ENCODE measurements at regions not wholly inside any gene's neighbourhood (a gene's known extent, or its start where the extent isn't known, plus 50 kb on each side); places are given as distances from the start of the nearest gene placed in this dataset.
A peak's percentile ranks its signal among the peaks of the same experiment; 100 is the strongest.

GRCh38 chr2:7571701-7572100 lies 654.5 kb downstream of the RNF144A start:
- Mint-ChIP-seq H3K36me3 (peaks cover 14% of the 10 kb centered on the region), H3K27ac (peak overlapping the region; percentile 88), H3K9me3 (ENCODE audit: low read depth) (peaks cover 4% of the 10 kb centered on the region), H3K27me3 (no peaks in the 10 kb centered on the region), H3K4me1 (ENCODE audit: low read depth) (peaks cover 66% of the 10 kb centered on the region), H3K4me3 (no peak overlapping the region)

GRCh38 chr2:7572450-7572849 lies 655.2 kb downstream of the RNF144A start:
- Mint-ChIP-seq H3K36me3 (peaks cover 13% of the 10 kb centered on the region), H3K4me1 (ENCODE audit: low read depth) (peaks cover 59% of the 10 kb centered on the region), H3K9me3 (ENCODE audit: low read depth) (peaks cover 7% of the 10 kb centered on the region), H3K4me3 (peak overlapping the region; percentile 25), H3K27ac (peak overlapping the region; percentile 88), H3K27me3 (no peaks in the 10 kb centered on the region)

GRCh38 chr2:7573166-7573825 lies 656.1 kb downstream of the RNF144A start:
- Mint-ChIP-seq H3K9me3 (ENCODE audit: low read depth) (peaks cover 16% of the 10 kb centered on the region), H3K36me3 (peaks cover 22% of the 10 kb centered on the region), H3K27ac (no peak overlapping the region), H3K4me1 (ENCODE audit: low read depth) (peaks cover 50% of the 10 kb centered on the region), H3K27me3 (no peaks in the 10 kb centered on the region), H3K4me3 (no peak overlapping the region)

GRCh38 chr2:7574385-7574784 lies 657.2 kb downstream of the RNF144A start:
- Mint-ChIP-seq H3K4me1 (ENCODE audit: low read depth) (peaks cover 42% of the 10 kb centered on the region), H3K27me3 (no peaks in the 10 kb centered on the region), H3K4me3 (no peak overlapping the region), H3K9me3 (ENCODE audit: low read depth) (peaks cover 23% of the 10 kb centered on the region), H3K36me3 (peaks cover 25% of the 10 kb centered on the region), H3K27ac (no peak overlapping the region)

GRCh38 chr2:7577769-7578168 lies 660.6 kb downstream of the RNF144A start:
- H3K36me3 Mint-ChIP-seq: peaks cover 20% of the 10 kb centered on the region
- no peaks in the 10 kb centered on the region for H3K27me3 Mint-ChIP-seq
- H3K4me3 Mint-ChIP-seq: no peak overlapping the region
- H3K9me3 Mint-ChIP-seq (ENCODE audit: low read depth): peaks cover 21% of the 10 kb centered on the region
- H3K27ac Mint-ChIP-seq: no peak overlapping the region
- peaks cover 12% of the 10 kb centered on the region for H3K4me1 Mint-ChIP-seq (ENCODE audit: low read depth)

- Mint-ChIP-seq H3K9me3 (ENCODE audit: low read depth) (peaks cover 5% of the 10 kb centered on the region), H3K4me3 (no peak overlapping the region), H3K4me1 (ENCODE audit: low read depth) (peaks cover 11% of the 10 kb centered on the region), H3K27ac (no peak overlapping the region), H3K36me3 (peaks cover 8% of the 10 kb centered on the region), H3K27me3 (no peaks in the 10 kb centered on the region)
Observed at GRCh38 chr2:7584017-7584416, 666.8 kb downstream of the RNF144A start.

GRCh38 chr2:7586898-7587297 lies 669.7 kb downstream of the RNF144A start:
- no peaks in the 10 kb centered on the region for H3K27me3 Mint-ChIP-seq
- H3K36me3 Mint-ChIP-seq: peaks cover 3% of the 10 kb centered on the region

GRCh38 chr2:7588295-7588694 lies 671.1 kb downstream of the RNF144A start:
- Mint-ChIP-seq H3K9me3 (ENCODE audit: low read depth) (no peaks in the 10 kb centered on the region), H3K4me3 (no peak overlapping the region), H3K4me1 (ENCODE audit: low read depth) (peaks cover 23% of the 10 kb centered on the region), H3K36me3 (peaks cover 3% of the 10 kb centered on the region), H3K27ac (peak overlapping the region; percentile 62), H3K27me3 (no peaks in the 10 kb centered on the region)

More at GRCh38 chr2:7586898-7587297, 669.7 kb downstream of the RNF144A start:
- H3K4me3 Mint-ChIP-seq: no peak overlapping the region
- H3K4me1 Mint-ChIP-seq (ENCODE audit: low read depth): peaks cover 13% of the 10 kb centered on the region
- H3K9me3 Mint-ChIP-seq (ENCODE audit: low read depth): no peaks in the 10 kb centered on the region
- H3K27ac Mint-ChIP-seq: no peak overlapping the region

GRCh38 chr2:7592618-7593140 lies 675.5 kb downstream of the RNF144A start:
- H3K9me3 Mint-ChIP-seq (ENCODE audit: low read depth): no peaks in the 10 kb centered on the region
- H3K4me1 Mint-ChIP-seq (ENCODE audit: low read depth): peaks cover 20% of the 10 kb centered on the region
- H3K27ac Mint-ChIP-seq: no peak overlapping the region
- H3K36me3 Mint-ChIP-seq: no peaks in the 10 kb centered on the region
- H3K27me3 Mint-ChIP-seq: no peaks in the 10 kb centered on the region
- no peak overlapping the region for H3K4me3 Mint-ChIP-seq

- no peak overlapping the region for H3K27ac Mint-ChIP-seq
- no peaks in the 10 kb centered on the region for H3K9me3 Mint-ChIP-seq (ENCODE audit: low read depth)
Observed at GRCh38 chr2:7593360-7593759, 676.1 kb downstream of the RNF144A start.

GRCh38 chr2:7594211-7594610 lies 677.0 kb downstream of the RNF144A start:
- H3K36me3 Mint-ChIP-seq: no peaks in the 10 kb centered on the region
- H3K9me3 Mint-ChIP-seq (ENCODE audit: low read depth): no peaks in the 10 kb centered on the region
- H3K27me3 Mint-ChIP-seq: no peaks in the 10 kb centered on the region
- peaks cover 12% of the 10 kb centered on the region for H3K4me1 Mint-ChIP-seq (ENCODE audit: low read depth)
- H3K27ac Mint-ChIP-seq: no peak overlapping the region
- H3K4me3 Mint-ChIP-seq: no peak overlapping the region

More at GRCh38 chr2:7593360-7593759, 676.1 kb downstream of the RNF144A start:
- Mint-ChIP-seq H3K4me3 (no peak overlapping the region), H3K27me3 (no peaks in the 10 kb centered on the region), H3K36me3 (no peaks in the 10 kb centered on the region), H3K4me1 (ENCODE audit: low read depth) (peaks cover 16% of the 10 kb centered on the region)

- Mint-ChIP-seq H3K36me3 (no peaks in the 10 kb centered on the region), H3K9me3 (ENCODE audit: low read depth) (no peaks in the 10 kb centered on the region), H3K27ac (no peak overlapping the region), H3K4me3 (no peak overlapping the region), H3K4me1 (ENCODE audit: low read depth) (peaks cover 12% of the 10 kb centered on the region), H3K27me3 (no peaks in the 10 kb centered on the region)
Observed at GRCh38 chr2:7595206-7595605, 678.0 kb downstream of the RNF144A start.

GRCh38 chr2:7598402-7598801 lies 681.2 kb downstream of the RNF144A start:
- Mint-ChIP-seq H3K27ac (no peak overlapping the region), H3K4me3 (no peak overlapping the region), H3K4me1 (ENCODE audit: low read depth) (no peaks in the 10 kb centered on the region), H3K9me3 (ENCODE audit: low read depth) (no peaks in the 10 kb centered on the region), H3K36me3 (no peaks in the 10 kb centered on the region), H3K27me3 (no peaks in the 10 kb centered on the region)

GRCh38 chr2:7599462-7600258 lies 682.4 kb downstream of the RNF144A start:
- H3K4me3 Mint-ChIP-seq: no peak overlapping the region
- no peak overlapping the region for H3K27ac Mint-ChIP-seq
- H3K36me3 Mint-ChIP-seq: no peaks in the 10 kb centered on the region
- no peaks in the 10 kb centered on the region for H3K9me3 Mint-ChIP-seq (ENCODE audit: low read depth)
- H3K27me3 Mint-ChIP-seq: no peaks in the 10 kb centered on the region
- no peaks in the 10 kb centered on the region for H3K4me1 Mint-ChIP-seq (ENCODE audit: low read depth)

GRCh38 chr2:7601990-7602389 lies 684.8 kb downstream of the RNF144A start:
- Mint-ChIP-seq H3K9me3 (ENCODE audit: low read depth) (no peaks in the 10 kb centered on the region), H3K27ac (no peak overlapping the region), H3K36me3 (no peaks in the 10 kb centered on the region), H3K4me1 (ENCODE audit: low read depth) (no peaks in the 10 kb centered on the region), H3K27me3 (no peaks in the 10 kb centered on the region), H3K4me3 (no peak overlapping the region)
